SHP77 (cell line): ENCODE measurements at regions not wholly inside any gene's neighbourhood (a gene's known extent, or its start where the extent isn't known, plus 50 kb on each side); places are given as distances from the start of the nearest gene placed in this dataset.

ENCODE experiments used
- DNase-seq, 2 experiments: peaks; one replicate each; lab custom pipeline; 2025; lab: John Stamatoyannopoulos, UW

GRCh38 chr14:100658181-100658886 lies 68.4 kb upstream of the DLK1 start:
- DNase-seq: peak; percentile 44 to 67

GRCh38 chr14:100659345-100660001 lies 67.2 kb upstream of the DLK1 start:
- DNase-seq: no peak

GRCh38 chr14:100660498-100660881 lies 66.2 kb upstream of the DLK1 start:
- DNase-seq: no peak

- DNase-seq: no peak
Observed at GRCh38 chr14:100660882-100661635, 65.6 kb upstream of the DLK1 start.

- DNase-seq: peak; percentile 85 to 88
Observed at GRCh38 chr14:100662879-100663760, 63.6 kb upstream of the DLK1 start.

- DNase-seq: no peak
Observed at GRCh38 chr14:100663761-100664052, 63.0 kb upstream of the DLK1 start.

- DNase-seq: no peak
Observed at GRCh38 chr14:100664231-100664630, 62.5 kb upstream of the DLK1 start.

- no peak for DNase-seq
Observed at GRCh38 chr14:100664841-100665510, 61.7 kb upstream of the DLK1 start.

- peak; percentile 42 to 75 for DNase-seq
Observed at GRCh38 chr14:100665511-100666032, 61.1 kb upstream of the DLK1 start.

- DNase-seq: no peak
Observed at GRCh38 chr14:100666403-100666802, 60.3 kb upstream of the DLK1 start.

- no peak for DNase-seq
Observed at GRCh38 chr14:100666851-100667250, 59.8 kb upstream of the DLK1 start.

- no peak for DNase-seq
Observed at GRCh38 chr14:100667656-100668055, 59.0 kb upstream of the DLK1 start.

GRCh38 chr14:100668352-100668751 lies 58.3 kb upstream of the DLK1 start:
- no peak for DNase-seq

- no peak for DNase-seq
Observed at GRCh38 chr14:100669011-100669412, 57.7 kb upstream of the DLK1 start.

GRCh38 chr14:100669468-100669867 lies 57.2 kb upstream of the DLK1 start:
- no peak for DNase-seq

- DNase-seq: no peak
Observed at GRCh38 chr14:100670017-100670752, 56.5 kb upstream of the DLK1 start.

GRCh38 chr14:100670753-100671049 lies 56.0 kb upstream of the DLK1 start:
- no peak for DNase-seq

GRCh38 chr14:100671386-100671901 lies 55.2 kb upstream of the DLK1 start:
- no peak for DNase-seq

- DNase-seq: no peak
Observed at GRCh38 chr14:100671906-100672305, 54.8 kb upstream of the DLK1 start.

GRCh38 chr14:100673085-100673806 lies 53.4 kb upstream of the DLK1 start:
- DNase-seq: peak; percentile 95 to 96
